Motor neuron (in vitro differentiated cells): ENCODE measurements at regions not wholly inside any gene's neighbourhood (a gene's known extent, or its start where the extent isn't known, plus 50 kb on each side); places are given as distances from the start of the nearest gene placed in this dataset.

Source experiments
- ATAC-seq, 8 experiments: fragments of 200-7000 bp; cut with Tn5 transposase; replicated peaks in 6 of 8; 2 replicates each; pipeline ENCODE4 v1.8.0; 2021; ENCODE audit warnings: mild to moderate bottlenecking in 8 of 8, moderate library complexity in 8 of 8
- H3K27ac ChIP-seq, 2 donors: fragments of 250-450 bp; sonication (Bioruptor Pico); 2 replicates each; pipeline ENCODE4 v1.9.0; 2021; ENCODE audit warnings: antibody characterized with exemption in 2 of 2, mild to moderate bottlenecking in 2 of 2, moderate library complexity in 1 of 2
- H3K4me1 ChIP-seq, 2 donors: fragments of 250-450 bp; sonication (Bioruptor Pico); replicated peaks in 1 of 2; 2 replicates each; pipeline ENCODE4 v1.6.1; 2021; ENCODE audit warnings: antibody characterized with exemption in 2 of 2, mild to moderate bottlenecking in 2 of 2, moderate library complexity in 1 of 2
- H3K4me3 ChIP-seq, 5 donors: fragments of 250-450 bp; sonication (Bioruptor Pico); 2 replicates each; pipeline ENCODE4 v1.9.0; 2021; ENCODE audit warnings: antibody characterized with exemption in 5 of 5, mild to moderate bottlenecking in 5 of 5, moderate library complexity in 4 of 5
- WGBS, 10 experiments: fragments of 450-650 bp; shearing (Covaris generic); methylation state at CpG; one replicate each; pipeline ENCODE4 v1.0.0; 2022; 5-methylcytosine and 5-hydroxymethylcytosine counted together
- in situ Hi-C, 9 experiments: fragments of 400-800 bp; cut with MboI; loops; one replicate each; pipeline ENCODE4 v1.15.0; 2021; ENCODE audit warnings: low sequenced_read_pairs in 9 of 9, low pct_unique_long_range_greater_than_20kb in 2 of 9; ENCODE audit not compliant: unreplicated experiment in 9 of 9

DNA sequence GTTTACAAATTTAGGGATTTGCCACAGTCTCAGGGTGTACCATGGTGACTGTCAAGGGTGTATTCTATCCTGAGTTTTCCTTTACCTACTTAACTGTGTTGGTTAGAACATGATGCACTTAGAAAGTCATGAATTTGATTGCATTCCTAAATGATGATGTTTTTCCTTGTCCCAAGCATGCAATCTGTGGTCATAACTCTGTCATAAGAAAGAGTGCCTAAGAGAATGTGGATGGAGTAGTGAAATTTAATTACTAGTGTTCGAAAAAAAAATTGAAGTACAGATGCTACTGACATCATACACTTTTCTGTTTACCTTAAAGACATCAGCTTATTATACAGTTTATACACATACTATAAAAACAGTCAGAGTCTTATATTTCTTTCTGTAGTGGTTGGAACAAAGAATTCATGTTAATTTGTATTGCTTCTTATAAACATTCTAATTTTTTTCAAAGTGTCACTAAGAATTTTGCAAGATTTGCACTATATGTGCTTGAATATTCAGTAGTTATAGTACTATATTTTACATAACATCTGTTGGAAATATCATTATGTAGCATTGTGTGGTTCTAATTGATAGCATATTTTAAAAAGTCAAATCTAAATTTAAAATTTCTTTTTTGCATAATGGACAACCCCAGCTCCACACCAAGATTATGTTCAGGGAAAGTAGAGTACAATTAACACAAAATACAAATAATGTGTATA, 231.3 kb upstream of the KCNMB2 start:
- H3K4me3 ChIP-seq: no peak overlapping the region
- 0 to 100% (median 25%) methylated on average over 1 of the region's 1 CpG; no CpG with 5 or more reads in 3 of the 10 experiments for WGBS, 10 experiments
- H3K27ac ChIP-seq: no peak overlapping the region
- in situ Hi-C loops: loop anchor here in 1 of 9 experiments (25.0 kb wide), 1 partner anchor 218 kb away; no protein-coding TSS in a partner anchor
- ATAC-seq: peak in 6 of 8 experiments; percentile 29 to 94 (median 89)
- no peaks in the 10 kb centered on the region for H3K4me1 ChIP-seq

DNA sequence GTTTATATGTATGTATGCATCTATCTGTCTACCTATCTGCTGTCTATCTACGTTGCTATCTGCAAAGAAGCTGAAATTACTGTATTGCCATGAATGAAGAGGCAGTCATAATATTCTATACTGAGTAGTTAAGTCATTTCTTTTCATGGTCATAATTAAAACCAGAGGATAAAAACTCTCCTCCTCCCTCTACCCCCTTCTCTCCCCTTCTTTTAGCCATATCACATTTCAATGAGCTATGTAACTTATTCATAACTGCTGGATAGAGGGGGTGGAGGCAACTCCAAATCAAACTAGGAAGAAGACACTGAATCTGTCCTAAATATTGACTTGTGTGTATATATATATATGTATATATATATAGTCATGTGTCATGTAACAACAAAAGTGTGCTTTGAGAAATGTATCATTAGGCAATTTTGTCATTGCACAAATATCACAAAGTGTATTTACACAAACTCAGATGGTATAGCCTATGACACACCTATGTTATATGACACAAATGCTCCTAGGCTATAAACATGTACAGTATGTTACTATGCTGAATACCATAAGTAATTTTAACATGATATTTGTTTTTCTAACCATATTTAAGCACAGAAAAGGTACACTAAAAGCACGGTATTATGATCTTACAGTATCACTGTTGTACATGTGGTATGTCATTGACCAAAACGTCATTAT, 229.7 kb upstream of the KCNMB2 start:
- Histone ChIP-seq H3K4me1 (peaks cover 0 to 8% of the 10 kb centered on the region in 2 donors), H3K27ac (no peak overlapping the region), H3K4me3 (no peak overlapping the region)
- in situ Hi-C loops: loop anchor here in 1 of 9 experiments (25.0 kb wide), 1 partner anchor 219 kb away; no protein-coding TSS in a partner anchor
- 0 to 96% (median 82%) methylated on average over 1 to 3 of the region's 3 CpGs for WGBS, 10 experiments
- no peak for ATAC-seq

DNA sequence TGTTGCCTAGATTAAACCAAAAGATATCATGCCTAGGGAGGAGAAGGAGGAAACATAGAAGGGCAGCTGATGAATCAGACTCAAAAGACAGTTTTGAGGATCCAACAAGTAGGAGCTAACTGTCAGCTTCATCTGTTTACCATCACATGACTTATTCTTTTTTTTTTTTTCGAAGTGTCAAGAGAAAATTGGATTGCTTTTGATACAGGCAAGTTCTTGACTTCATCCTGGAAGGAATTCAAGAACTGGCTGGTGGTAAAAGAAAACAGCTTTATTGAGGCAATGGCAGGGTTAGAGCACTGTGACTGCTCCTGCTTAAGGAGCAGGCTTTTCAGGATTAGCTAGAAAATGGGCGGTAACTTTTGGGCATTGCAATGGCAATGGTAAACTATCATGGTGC, 227.5 kb upstream of the KCNMB2 start:
- peak in 1 of 8 experiments; percentile 42 for ATAC-seq
- whole genome bisulfite sequencing, 10 experiments: 20 to 100% (median 86%) methylated on average over 1 to 2 of the region's 2 CpGs; no CpG with 5 or more reads in 3 of the 10 experiments
- H3K27ac ChIP-seq: no peak overlapping the region

DNA sequence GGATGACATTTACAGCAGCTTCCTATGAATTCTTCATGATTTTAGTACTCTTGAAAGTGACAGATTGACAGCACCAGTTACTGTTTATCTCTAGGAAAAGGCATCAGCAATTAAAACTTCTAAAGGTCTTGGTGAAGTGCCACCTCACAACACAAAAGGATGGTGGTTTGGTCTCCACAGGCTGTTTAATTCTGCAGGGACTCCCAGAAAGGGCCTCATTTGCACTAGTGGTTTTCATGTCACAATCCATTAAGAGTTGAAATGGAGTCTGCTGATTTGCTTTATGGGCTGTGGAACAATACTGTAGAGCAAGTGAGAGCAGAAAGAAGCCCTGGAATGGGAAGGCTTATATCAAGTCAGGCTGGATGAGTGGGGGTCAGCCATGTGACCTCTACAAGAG, 225.3 kb upstream of the KCNMB2 start:
- in situ Hi-C loops: loop anchor here in 1 of 9 experiments (25.0 kb wide), 1 partner anchor 224 kb away; no protein-coding TSS in a partner anchor

More for the DNA sequence above, 227.5 kb upstream of the KCNMB2 start:
- in situ Hi-C loops: loop anchor here in 1 of 9 experiments (25.0 kb wide), 1 partner anchor 221 kb away; no protein-coding TSS in a partner anchor
- Histone ChIP-seq H3K4me1 (peaks cover 0 to 8% of the 10 kb centered on the region in 2 donors), H3K4me3 (no peak overlapping the region)

DNA sequence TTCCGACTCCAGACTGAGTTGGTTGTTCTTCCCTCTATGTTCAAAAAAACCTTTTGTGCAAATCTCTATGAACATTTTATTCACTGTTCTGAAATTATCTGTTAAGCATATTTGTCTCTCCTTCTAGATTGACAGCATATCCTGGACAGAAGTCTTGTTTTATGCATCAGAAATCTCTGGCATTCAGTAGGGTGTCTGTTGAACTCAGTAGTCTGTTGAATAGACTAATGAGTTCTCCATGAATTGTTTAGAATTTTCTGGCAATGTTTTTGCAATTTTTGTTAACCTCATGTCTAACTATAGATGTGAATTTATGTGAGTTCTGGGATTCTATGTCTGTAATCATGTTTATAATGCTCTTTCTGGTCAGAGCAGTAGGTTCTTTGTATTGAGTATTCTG, 222.5 kb upstream of the KCNMB2 start:
- Histone ChIP-seq H3K4me3 (no peak overlapping the region), H3K27ac (no peak overlapping the region), H3K4me1 (peaks cover 6 to 15% of the 10 kb centered on the region in 2 donors)
- in situ Hi-C loops: loop anchor here in 1 of 9 experiments (25.0 kb wide), 1 partner anchor 226 kb away; no protein-coding TSS in a partner anchor
- WGBS, 10 experiments: 80 to 100% (median 100%) methylated on average over 1 of the region's 1 CpG; no CpG with 5 or more reads in 3 of the 10 experiments
- ATAC-seq: no peak

More for the DNA sequence above, 225.3 kb upstream of the KCNMB2 start:
- Histone ChIP-seq H3K27ac (no peak overlapping the region), H3K4me3 (no peak overlapping the region), H3K4me1 (peaks cover 0 to 8% of the 10 kb centered on the region in 2 donors)
- ATAC-seq: peak in 5 of 8 experiments; percentile 21 to 77 (median 60)

DNA sequence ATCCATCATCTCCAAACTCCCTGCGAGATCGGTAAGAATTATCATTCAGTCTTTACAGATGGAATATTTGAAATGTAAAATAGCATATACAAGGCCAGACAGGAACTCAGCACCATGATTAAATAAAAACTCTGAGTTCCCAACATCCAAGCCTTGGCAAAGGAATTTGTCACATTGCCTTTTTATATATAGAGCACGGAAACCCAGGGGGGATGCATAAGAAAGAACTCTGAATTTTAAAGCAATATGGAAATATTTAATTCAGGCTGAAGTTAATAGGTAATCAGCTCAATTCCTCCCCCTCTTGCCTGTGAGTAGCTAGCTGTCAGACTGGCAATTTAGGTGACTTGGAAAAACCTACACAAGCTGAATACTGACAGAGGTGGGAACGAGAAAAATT, 217.9 kb upstream of the KCNMB2 start:
- Histone ChIP-seq H3K27ac (no peak overlapping the region), H3K4me3 (no peak overlapping the region), H3K4me1 (peaks cover 24 to 30% of the 10 kb centered on the region in 2 donors)
- ATAC-seq: peak in 4 of 8 experiments; percentile 5 to 42 (median 30)
- in situ Hi-C loops: loop anchor here in 1 of 9 experiments (25.0 kb wide), 1 partner anchor 231 kb away; no protein-coding TSS in a partner anchor
- WGBS, 10 experiments: 20 to 94% (median 52%) methylated on average over 1 to 4 of the region's 4 CpGs; no CpG with 5 or more reads in 1 of the 10 experiments

DNA sequence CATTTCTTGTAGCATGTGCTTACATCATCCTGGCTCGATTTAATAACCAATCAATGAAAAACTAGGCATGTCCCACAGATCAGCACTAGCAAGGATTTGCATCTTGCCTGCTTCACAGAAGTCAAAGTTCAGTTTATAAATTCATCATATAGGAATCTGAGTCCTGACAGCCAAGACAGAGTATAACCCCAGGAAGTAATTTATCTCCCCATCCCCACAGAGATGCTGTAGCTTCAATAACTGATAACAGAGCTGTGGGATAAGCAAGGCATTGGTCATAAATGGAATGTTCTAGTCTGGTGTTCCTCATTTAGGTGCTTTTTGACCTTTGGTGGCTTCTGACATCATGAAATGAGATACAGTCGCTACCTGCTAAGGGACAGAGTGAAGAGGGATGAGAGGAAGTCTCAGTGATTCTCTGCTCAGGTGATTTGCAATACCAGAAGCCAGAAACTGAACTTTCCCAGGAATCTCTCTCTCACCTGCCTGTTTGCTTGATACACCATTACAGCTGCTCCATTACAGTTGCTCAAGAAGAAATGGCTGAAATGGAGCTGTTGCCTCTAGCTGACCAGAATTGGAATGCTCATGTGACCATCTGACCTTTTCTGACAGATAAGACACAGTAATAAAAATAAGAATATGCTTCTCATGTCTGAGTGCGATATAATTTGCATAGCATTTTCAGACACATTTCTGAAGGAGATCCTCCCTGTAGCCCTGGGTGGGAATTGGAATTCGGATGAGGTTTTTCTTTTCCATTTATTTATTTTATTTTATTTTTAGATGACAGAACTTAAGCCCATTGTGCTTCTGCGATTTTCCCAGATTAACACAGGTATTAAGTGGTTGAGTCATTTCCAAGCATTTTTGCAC, 217.1 kb upstream of the KCNMB2 start:
- in situ Hi-C loops: loop anchor here in 1 of 9 experiments (25.0 kb wide), 1 partner anchor 232 kb away; no protein-coding TSS in a partner anchor
- Histone ChIP-seq H3K4me1 (peaks cover 24 to 30% of the 10 kb centered on the region in 2 donors), H3K4me3 (no peak overlapping the region), H3K27ac (peak overlapping the region in 1 of 2 donors; percentile 40)
- WGBS, 10 experiments: 12 to 86% (median 64%) methylated on average over 2 to 5 of the region's 5 CpGs
- ATAC-seq: peak in 7 of 8 experiments; percentile 16 to 79 (median 58)

DNA sequence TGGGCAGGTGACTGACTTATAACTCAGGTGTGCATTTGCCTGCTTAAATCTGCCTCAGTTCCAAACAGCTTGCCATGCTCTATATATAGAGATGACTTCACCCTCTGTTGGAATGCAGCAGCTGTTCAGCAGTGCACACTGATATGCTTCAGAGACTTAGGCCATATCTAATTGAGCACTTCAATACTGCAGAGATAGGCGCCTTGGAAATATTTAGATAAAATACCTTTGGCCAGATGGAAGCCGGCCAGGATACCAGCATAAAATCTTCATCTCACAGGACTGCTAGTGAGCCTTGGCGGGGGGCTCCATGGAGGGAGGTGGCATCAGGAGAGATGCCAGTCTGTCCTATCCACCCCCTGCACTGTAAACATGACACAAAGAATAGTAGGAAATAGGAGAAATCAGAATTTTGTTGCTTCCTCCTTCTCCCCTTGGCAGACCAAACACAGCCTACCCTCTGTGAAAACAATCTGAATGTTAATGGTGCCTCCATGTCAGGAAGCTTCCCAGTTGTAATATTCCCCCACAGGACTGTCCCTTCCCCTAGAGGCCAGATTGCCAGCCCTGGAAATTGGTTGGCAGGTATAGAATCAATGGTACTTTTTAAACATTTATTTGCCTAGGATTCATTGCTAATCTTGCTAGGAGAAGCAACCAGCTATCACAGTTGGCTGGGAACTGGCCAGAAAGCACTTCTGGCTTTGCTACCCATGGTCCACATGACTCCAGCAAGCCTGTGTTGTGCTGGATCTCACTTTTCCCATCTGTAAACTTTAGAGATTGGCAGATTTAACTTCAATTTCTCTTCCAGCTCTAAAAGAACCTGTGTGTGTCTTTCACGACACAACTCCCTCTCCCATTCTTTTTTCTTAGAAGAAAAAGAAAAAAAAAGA, 215.5 kb upstream of the KCNMB2 start:
- Histone ChIP-seq H3K4me1 (peaks cover 24 to 32% of the 10 kb centered on the region in 2 donors), H3K4me3 (no peak overlapping the region), H3K27ac (peak overlapping the region in 1 of 2 donors; percentile 4)
- 60 to 100% (median 91%) methylated on average over 1 to 4 of the region's 4 CpGs for WGBS, 10 experiments
- ATAC-seq: peak; percentile 73 to 100 (median 94)
- in situ Hi-C loops: loop anchor here in 1 of 9 experiments (25.0 kb wide), 1 partner anchor 233 kb away; no protein-coding TSS in a partner anchor

DNA sequence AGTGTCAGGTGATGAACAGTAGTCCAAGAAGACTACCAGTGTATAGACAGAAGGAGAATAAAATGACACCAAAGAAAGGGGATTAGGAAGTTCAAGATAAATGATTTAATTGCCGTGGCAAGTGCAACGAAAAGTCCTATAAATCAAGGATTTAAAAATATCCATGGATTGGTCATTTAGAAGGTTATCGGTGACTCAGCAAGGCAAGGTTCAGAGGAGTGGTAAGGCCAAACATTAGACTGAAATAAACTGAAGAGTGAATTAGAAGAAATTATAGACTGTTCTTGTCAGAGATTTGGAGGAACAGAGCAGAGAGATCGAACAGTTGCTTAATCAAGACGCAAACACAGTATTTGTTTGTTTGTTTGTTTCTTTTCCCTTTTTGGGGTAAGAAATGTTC, 211.9 kb upstream of the KCNMB2 start:
- in situ Hi-C loops: loop anchor here in 1 of 9 experiments (25.0 kb wide), 1 partner anchor 237 kb away; no protein-coding TSS in a partner anchor
- ATAC-seq: peak in 3 of 8 experiments; percentile 50 to 57 (median 55)
- H3K27ac ChIP-seq: no peak overlapping the region
- 50 to 92% (median 72%) methylated on average over 3 to 5 of the region's 5 CpGs; no CpG with 5 or more reads in 2 of the 10 experiments for WGBS, 10 experiments
- H3K4me1 ChIP-seq: peaks cover 12 to 19% of the 10 kb centered on the region in 2 donors
- no peak overlapping the region for H3K4me3 ChIP-seq

DNA sequence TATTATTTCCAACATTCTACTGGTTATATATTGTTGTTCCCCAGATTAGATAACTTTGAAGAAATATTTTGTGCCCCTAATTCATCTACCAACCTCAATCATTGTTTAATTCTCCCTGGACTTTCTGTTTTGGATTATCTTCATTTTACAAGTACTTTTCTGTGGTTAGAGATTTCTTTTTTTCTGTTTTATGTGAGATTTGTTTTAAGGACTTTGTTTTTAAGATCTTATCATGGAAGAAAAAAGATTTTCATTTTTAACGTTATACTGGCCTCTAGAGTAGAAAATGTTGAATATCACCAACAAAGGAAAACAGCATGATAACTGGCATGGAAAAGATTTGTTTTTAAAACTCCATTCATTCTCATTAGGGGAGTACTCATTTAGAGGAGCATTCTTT, 210.9 kb upstream of the KCNMB2 start:
- ATAC-seq: peak in 1 of 8 experiments; percentile 25
- no peak overlapping the region for H3K27ac ChIP-seq
- no peak overlapping the region for H3K4me3 ChIP-seq
- peaks cover 7 to 10% of the 10 kb centered on the region in 2 donors for H3K4me1 ChIP-seq
- in situ Hi-C loops: no loop called here
- 0 to 83% (median 40%) methylated on average over 1 of the region's 1 CpG for WGBS, 10 experiments

DNA sequence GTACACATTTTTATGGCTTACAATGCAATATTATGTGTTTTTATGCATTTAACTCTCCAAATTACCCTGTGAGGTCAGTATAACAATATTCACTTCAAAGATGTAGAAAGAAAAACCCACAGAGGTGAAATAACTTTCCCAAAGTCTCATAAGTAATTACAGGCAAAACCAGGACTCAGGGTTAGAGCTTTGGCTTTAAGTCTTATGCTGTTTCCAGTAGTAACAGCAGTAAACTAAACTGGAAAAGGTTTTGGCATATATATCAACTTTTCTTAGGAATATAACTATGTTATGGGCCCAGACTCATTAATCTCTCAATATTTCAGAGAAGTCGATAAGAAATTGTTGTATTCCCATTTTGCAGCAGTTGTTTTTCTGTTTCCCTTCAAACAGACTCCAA, 206.3 kb upstream of the KCNMB2 start:
- ATAC-seq: no peak
- 44 to 100% (median 92%) methylated on average over 1 of the region's 1 CpG; no CpG with 5 or more reads in 3 of the 10 experiments for WGBS, 10 experiments

More for the DNA sequence above, 206.3 kb upstream of the KCNMB2 start:
- no peak overlapping the region for H3K27ac ChIP-seq
- in situ Hi-C loops: no loop called here
- H3K4me3 ChIP-seq: no peak overlapping the region
- H3K4me1 ChIP-seq: no peaks in the 10 kb centered on the region
